Urothelium cell line (cell line): ENCODE measurements at regions not wholly inside any gene's neighbourhood (a gene's known extent, or its start where the extent isn't known, plus 50 kb on each side); places are given as distances from the start of the nearest gene placed in this dataset.

ENCODE experiments used
- DNase-seq: peaks from one replicate; pipeline ENCODE4 v3.0.0; 2011; ENCODE audit warnings: low spot score, mixed read lengths
- FAIRE-seq: peaks from 2 replicates; lab custom pipeline; 2011; peaks lifted over from hg19 to GRCh38; lab: Jason Lieb, UNC

- no peak for FAIRE-seq
Observed at GRCh38 chr14:87343652-87344051, 649.3 kb downstream of the GALC start.

GRCh38 chr14:87334997-87335685 is 657.8 kb downstream of the GALC start:
- no peak for FAIRE-seq
- DNase-seq = no peak

More at GRCh38 chr14:87343652-87344051, 649.3 kb downstream of the GALC start:
- DNase-seq = no peak

- DNase-seq = no peak
- no peak for FAIRE-seq
Observed at GRCh38 chr14:87331991-87332390, 661.0 kb downstream of the GALC start.

GRCh38 chr14:87325741-87326140 is 667.2 kb downstream of the GALC start:
- DNase-seq (no peak), FAIRE-seq (no peak)

GRCh38 chr14:87323191-87323590 is 669.8 kb downstream of the GALC start:
- FAIRE-seq = no peak
- no peak for DNase-seq

- DNase-seq (no peak), FAIRE-seq (no peak)
Observed at GRCh38 chr14:87321548-87321947, 671.4 kb downstream of the GALC start.

GRCh38 chr14:87312894-87313205 is 680.1 kb downstream of the GALC start:
- no peak for FAIRE-seq
- no peak for DNase-seq

- FAIRE-seq (no peak), DNase-seq (no peak)
Observed at GRCh38 chr14:87312169-87312893, 680.7 kb downstream of the GALC start.

GRCh38 chr14:87309557-87309956 is 683.4 kb downstream of the GALC start:
- DNase-seq = no peak
- FAIRE-seq = no peak

GRCh38 chr14:87306409-87307168 is 686.4 kb downstream of the GALC start:
- FAIRE-seq (no peak), DNase-seq (no peak)

- FAIRE-seq (no peak), DNase-seq (no peak)
Observed at GRCh38 chr14:87305345-87305744, 687.6 kb downstream of the GALC start.

GRCh38 chr14:87304404-87304803 is 688.6 kb downstream of the GALC start:
- no peak for FAIRE-seq
- no peak for DNase-seq

GRCh38 chr14:87286826-87287225 is 706.2 kb downstream of the GALC start:
- FAIRE-seq = no peak
- no peak for DNase-seq

- DNase-seq (no peak), FAIRE-seq (no peak)
Observed at GRCh38 chr14:87286191-87286590, 706.8 kb downstream of the GALC start.

- no peak for FAIRE-seq
- DNase-seq = no peak
Observed at GRCh38 chr14:87285506-87285905, 707.5 kb downstream of the GALC start.

- DNase-seq = no peak
- FAIRE-seq = no peak
Observed at GRCh38 chr14:87283547-87283946, 709.4 kb downstream of the GALC start.

GRCh38 chr14:87282266-87282665 is 710.7 kb downstream of the GALC start:
- FAIRE-seq = no peak

GRCh38 chr14:87278415-87278814 is 714.6 kb downstream of the GALC start:
- FAIRE-seq = no peak
- no peak for DNase-seq

More at GRCh38 chr14:87282266-87282665, 710.7 kb downstream of the GALC start:
- DNase-seq = no peak

GRCh38 chr14:87271331-87271730 is 721.7 kb downstream of the GALC start:
- FAIRE-seq (no peak), DNase-seq (no peak)

GRCh38 chr14:87268997-87269396 is 724.0 kb downstream of the GALC start:
- DNase-seq (no peak), FAIRE-seq (no peak)

GRCh38 chr14:87264796-87265195 is 728.2 kb downstream of the GALC start:
- no peak for FAIRE-seq

GRCh38 chr14:87264272-87264785 is 728.7 kb downstream of the GALC start:
- no peak for FAIRE-seq
- no peak for DNase-seq

More at GRCh38 chr14:87264796-87265195, 728.2 kb downstream of the GALC start:
- no peak for DNase-seq
